GM21423 (cell line): ENCODE measurements at regions not wholly inside any gene's neighbourhood (a gene's known extent, or its start where the extent isn't known, plus 50 kb on each side); places are given as distances from the start of the nearest gene placed in this dataset.

Experiments
- ATAC-seq: cut with Tn5 transposase; IDR thresholded peaks from one replicate; pipeline ENCODE4 v1.9.1; 2021; ENCODE audit warnings: mild to moderate bottlenecking, moderate library complexity; ENCODE audit not compliant: unreplicated experiment

GRCh38 chr6:164188861-164189260 is 774.3 kb downstream of the QKI start:
- ATAC-seq: no peak

GRCh38 chr6:164185471-164185871 is 771.0 kb downstream of the QKI start:
- ATAC-seq: no peak

GRCh38 chr6:164184410-164184809 is 769.9 kb downstream of the QKI start:
- no peak for ATAC-seq

GRCh38 chr6:164183556-164184123 is 769.1 kb downstream of the QKI start:
- no peak for ATAC-seq

GRCh38 chr6:164178679-164179332 is 764.3 kb downstream of the QKI start:
- no peak for ATAC-seq

- ATAC-seq: no peak
These were observed 754.8 kb downstream of the QKI start for GRCh38 chr6:164169355-164169754.

- ATAC-seq: no peak
These were observed 754.1 kb downstream of the QKI start for GRCh38 chr6:164168595-164168994.

- no peak for ATAC-seq
These were observed 753.4 kb downstream of the QKI start for GRCh38 chr6:164167873-164168405.

GRCh38 chr6:164166996-164167395 is 752.5 kb downstream of the QKI start:
- no peak for ATAC-seq

GRCh38 chr6:164166515-164166914 is 752.0 kb downstream of the QKI start:
- ATAC-seq: no peak

GRCh38 chr6:164164876-164165275 is 750.4 kb downstream of the QKI start:
- ATAC-seq: no peak

- ATAC-seq: no peak
These were observed 748.7 kb downstream of the QKI start for GRCh38 chr6:164163239-164163638.

- no peak for ATAC-seq
These were observed 744.5 kb downstream of the QKI start for GRCh38 chr6:164159061-164159460.

GRCh38 chr6:164154588-164154987 is 740.1 kb downstream of the QKI start:
- ATAC-seq: no peak

- no peak for ATAC-seq
These were observed 738.1 kb downstream of the QKI start for GRCh38 chr6:164152611-164153010.

GRCh38 chr6:164151161-164152120 is 736.9 kb downstream of the QKI start:
- ATAC-seq: no peak

GRCh38 chr6:164150232-164150631 is 735.7 kb downstream of the QKI start:
- ATAC-seq: no peak

- no peak for ATAC-seq
These were observed 734.3 kb downstream of the QKI start for GRCh38 chr6:164148788-164149187.

GRCh38 chr6:164144316-164144715 is 729.8 kb downstream of the QKI start:
- ATAC-seq: no peak

GRCh38 chr6:164142322-164142721 is 727.8 kb downstream of the QKI start:
- no peak for ATAC-seq

GRCh38 chr6:164135511-164136132 is 721.1 kb downstream of the QKI start:
- ATAC-seq: no peak
